Activated naive CD4-positive, alpha-beta T cell treated with anti-CD3 and anti-CD28 coated beads for 36 hours (primary cell): ENCODE measurements at regions not wholly inside any gene's neighbourhood (a gene's known extent, or its start where the extent isn't known, plus 50 kb on each side); places are given as distances from the start of the nearest gene placed in this dataset.

Source experiments
- CTCF ChIA-PET: fragments of 350-600 bp; sonication (Branson Sonifier 250); formaldehyde crosslinking; loops from one replicate; lab custom pipeline; 2021; ENCODE audit warnings: antibody characterized with exemption; lab: Charles Lee
- DNase-seq: peaks from one replicate; pipeline ENCODE4 v3.0.0-alpha.2; 2020
- H3K27ac Mint-ChIP-seq: one replicate; pipeline ENCODE4 v1.8.0; 2021; ENCODE audit warnings: mild to moderate bottlenecking, mixed read lengths
- H3K27me3 Mint-ChIP-seq: one replicate; pipeline ENCODE4 v1.8.0; 2021; ENCODE audit warnings: low read depth, mixed read lengths
- H3K36me3 Mint-ChIP-seq: one replicate; pipeline ENCODE4 v1.8.0; 2021; ENCODE audit warnings: low read depth, mixed read lengths
- H3K4me1 Mint-ChIP-seq: one replicate; pipeline ENCODE4 v1.8.0; 2021; ENCODE audit warnings: low read depth, mixed read lengths
- H3K4me3 Mint-ChIP-seq: one replicate; pipeline ENCODE4 v1.8.0; 2021; ENCODE audit warnings: mild to moderate bottlenecking, moderate library complexity, mixed read lengths
- H3K9me3 Mint-ChIP-seq: one replicate; pipeline ENCODE4 v1.8.0; 2021; ENCODE audit warnings: mixed read lengths
- intact Hi-C: fragments of 100-400 bp; cut with micrococcal nuclease; formaldehyde crosslinking; loops from one replicate; pipeline ENCODE4 v1.15.1; 2023

GRCh38 chr10:36256948-36257356, 614.9 kb upstream of the FZD8 start:
- CTCF ChIA-PET, result no interaction called here
- no peak overlapping the region for H3K27ac Mint-ChIP-seq
- no peak overlapping the region for H3K4me3 Mint-ChIP-seq
- no peaks in the 10 kb centered on the region for H3K36me3 Mint-ChIP-seq
- DNase-seq, result no peak
- no peaks in the 10 kb centered on the region for H3K9me3 Mint-ChIP-seq
- no peaks in the 10 kb centered on the region for H3K4me1 Mint-ChIP-seq
- H3K27me3 Mint-ChIP-seq, result no peaks in the 10 kb centered on the region
- intact Hi-C loops, result no loop called here

- H3K36me3 Mint-ChIP-seq, result no peaks in the 10 kb centered on the region
- no peaks in the 10 kb centered on the region for H3K27me3 Mint-ChIP-seq
- DNase-seq, result no peak
- no peaks in the 10 kb centered on the region for H3K4me1 Mint-ChIP-seq
- H3K9me3 Mint-ChIP-seq, result no peaks in the 10 kb centered on the region
- intact Hi-C loops, result no loop called here
- H3K27ac Mint-ChIP-seq, result no peak overlapping the region
- H3K4me3 Mint-ChIP-seq, result no peak overlapping the region
- CTCF ChIA-PET, result no interaction called here
Observed at GRCh38 chr10:36256166-36256565, 614.1 kb upstream of the FZD8 start.

DNA sequence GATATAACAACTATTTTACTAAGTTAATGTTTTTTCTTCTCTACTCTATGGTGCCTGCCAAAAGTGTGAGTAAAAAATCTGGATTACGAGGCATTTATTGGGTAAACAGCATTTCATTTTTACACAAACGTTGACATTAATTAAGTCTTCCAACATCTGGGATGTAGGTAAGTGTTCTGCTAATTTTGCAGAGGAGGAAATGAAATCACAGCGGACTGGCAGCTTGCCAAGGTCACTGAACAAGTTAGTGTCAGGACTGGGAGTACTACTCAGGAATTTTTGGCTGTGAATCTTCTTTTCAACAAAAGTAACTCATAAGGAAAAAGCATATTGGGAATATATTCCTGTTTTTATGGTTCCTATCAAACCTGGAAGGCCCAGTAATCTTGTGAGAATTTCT, 612.1 kb upstream of the FZD8 start:
- no peak overlapping the region for H3K27ac Mint-ChIP-seq
- no peaks in the 10 kb centered on the region for H3K4me1 Mint-ChIP-seq
- CTCF ChIA-PET, result no interaction called here
- H3K9me3 Mint-ChIP-seq, result no peaks in the 10 kb centered on the region
- H3K27me3 Mint-ChIP-seq, result no peaks in the 10 kb centered on the region
- H3K36me3 Mint-ChIP-seq, result no peaks in the 10 kb centered on the region
- intact Hi-C loops, result no loop called here
- no peak for DNase-seq
- H3K4me3 Mint-ChIP-seq, result no peak overlapping the region

DNA sequence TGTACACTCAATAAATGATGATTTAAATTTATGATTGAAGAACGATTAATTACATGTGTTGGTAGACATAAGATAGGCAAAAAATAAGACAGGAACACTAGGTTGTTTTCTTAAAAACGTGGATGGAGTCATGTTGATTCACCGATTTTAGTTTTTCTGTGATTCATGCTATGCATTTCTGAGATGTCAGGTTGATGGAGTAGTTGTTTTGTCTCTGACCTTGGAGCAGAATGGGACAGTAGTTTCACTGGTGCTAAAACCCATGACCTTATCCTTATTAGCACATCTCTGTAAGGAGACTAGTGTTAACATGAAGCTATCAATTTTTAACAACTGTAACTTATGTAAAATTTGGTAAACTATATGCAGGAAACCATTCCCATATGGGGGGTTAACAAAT, 611.6 kb upstream of the FZD8 start:
- no peak overlapping the region for H3K4me3 Mint-ChIP-seq
- no peaks in the 10 kb centered on the region for H3K4me1 Mint-ChIP-seq
- H3K27ac Mint-ChIP-seq, result no peak overlapping the region
- no peaks in the 10 kb centered on the region for H3K27me3 Mint-ChIP-seq
- H3K9me3 Mint-ChIP-seq, result no peaks in the 10 kb centered on the region
- H3K36me3 Mint-ChIP-seq, result no peaks in the 10 kb centered on the region
- DNase-seq, result no peak
- intact Hi-C loops, result no loop called here
- CTCF ChIA-PET, result no interaction called here

DNA sequence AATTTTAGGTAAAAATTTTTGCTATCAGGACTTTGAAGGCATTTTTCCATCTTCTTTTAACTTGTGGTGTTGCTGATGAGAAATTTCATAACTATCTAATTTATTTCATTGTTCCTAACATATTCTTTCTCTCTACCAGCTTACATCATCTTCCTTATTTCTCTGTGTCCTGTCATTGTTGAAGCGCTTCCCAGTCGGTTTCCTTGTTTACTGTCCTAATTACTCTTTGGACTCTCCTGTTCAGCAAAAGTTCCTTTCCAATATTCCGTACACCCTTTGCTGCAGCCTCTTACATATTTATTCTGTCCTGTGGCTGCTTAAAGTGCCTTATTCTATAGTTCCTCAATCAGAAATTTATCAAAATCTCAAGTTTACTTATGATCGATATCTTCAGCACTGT, 609.0 kb upstream of the FZD8 start:
- Mint-ChIP-seq H3K4me3 (no peak overlapping the region), H3K27ac (no peak overlapping the region), H3K27me3 (no peaks in the 10 kb centered on the region), H3K9me3 (no peaks in the 10 kb centered on the region), H3K4me1 (no peaks in the 10 kb centered on the region), H3K36me3 (no peaks in the 10 kb centered on the region)
- CTCF ChIA-PET, result no interaction called here
- no peak for DNase-seq
- intact Hi-C loops, result no loop called here

GRCh38 chr10:36248304-36248981, 606.3 kb upstream of the FZD8 start:
- Mint-ChIP-seq H3K36me3 (no peaks in the 10 kb centered on the region), H3K4me3 (no peak overlapping the region), H3K27me3 (no peaks in the 10 kb centered on the region), H3K9me3 (peaks cover 3% of the 10 kb centered on the region), H3K4me1 (no peaks in the 10 kb centered on the region), H3K27ac (no peak overlapping the region)
- no peak for DNase-seq
- CTCF ChIA-PET, result no interaction called here
- intact Hi-C loops, result no loop called here

DNA sequence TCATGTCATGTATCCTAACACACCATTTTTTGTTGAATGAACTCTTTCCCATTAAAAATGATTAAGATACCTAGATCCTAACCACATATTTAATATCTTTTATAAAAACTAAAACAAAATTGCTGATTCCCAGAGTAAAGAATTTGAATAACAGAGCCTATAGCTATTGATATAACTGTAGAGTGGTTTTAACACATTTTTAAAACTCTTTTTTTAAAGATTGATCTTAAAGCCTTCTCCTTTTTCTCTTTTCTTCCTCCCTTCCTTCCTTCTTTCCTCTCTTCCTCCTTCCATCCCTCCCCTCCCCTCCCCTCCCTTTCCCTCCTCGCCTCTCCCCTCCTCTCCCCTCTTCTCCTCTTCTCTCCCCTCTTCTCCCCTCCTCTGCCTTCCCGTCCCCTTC, 605.4 kb upstream of the FZD8 start:
- Mint-ChIP-seq H3K9me3 (peaks cover 8% of the 10 kb centered on the region), H3K27ac (no peak overlapping the region), H3K4me1 (no peaks in the 10 kb centered on the region), H3K36me3 (no peaks in the 10 kb centered on the region), H3K4me3 (no peak overlapping the region), H3K27me3 (no peaks in the 10 kb centered on the region)
- CTCF ChIA-PET, result no interaction called here
- intact Hi-C loops, result no loop called here
- DNase-seq, result no peak

GRCh38 chr10:36236931-36237330, 594.8 kb upstream of the FZD8 start:
- CTCF ChIA-PET, result no interaction called here
- no peaks in the 10 kb centered on the region for H3K36me3 Mint-ChIP-seq
- no peaks in the 10 kb centered on the region for H3K4me1 Mint-ChIP-seq
- DNase-seq, result no peak
- H3K27me3 Mint-ChIP-seq, result no peaks in the 10 kb centered on the region
- intact Hi-C loops, result no loop called here
- H3K4me3 Mint-ChIP-seq, result no peak overlapping the region
- H3K9me3 Mint-ChIP-seq, result peaks cover 13% of the 10 kb centered on the region
- no peak overlapping the region for H3K27ac Mint-ChIP-seq

- DNase-seq, result no peak
- H3K4me1 Mint-ChIP-seq, result no peaks in the 10 kb centered on the region
- H3K27me3 Mint-ChIP-seq, result no peaks in the 10 kb centered on the region
- no peaks in the 10 kb centered on the region for H3K36me3 Mint-ChIP-seq
- intact Hi-C loops, result no loop called here
- no peak overlapping the region for H3K27ac Mint-ChIP-seq
- peaks cover 13% of the 10 kb centered on the region for H3K9me3 Mint-ChIP-seq
- CTCF ChIA-PET, result no interaction called here
- H3K4me3 Mint-ChIP-seq, result no peak overlapping the region
Observed at GRCh38 chr10:36236341-36236740, 594.2 kb upstream of the FZD8 start.

- H3K9me3 Mint-ChIP-seq, result peaks cover 11% of the 10 kb centered on the region
- no peaks in the 10 kb centered on the region for H3K4me1 Mint-ChIP-seq
- H3K36me3 Mint-ChIP-seq, result no peaks in the 10 kb centered on the region
- intact Hi-C loops, result no loop called here
- CTCF ChIA-PET, result no interaction called here
- no peaks in the 10 kb centered on the region for H3K27me3 Mint-ChIP-seq
- no peak for DNase-seq
- H3K4me3 Mint-ChIP-seq, result no peak overlapping the region
- no peak overlapping the region for H3K27ac Mint-ChIP-seq
Observed at GRCh38 chr10:36232935-36233334, 590.8 kb upstream of the FZD8 start.

GRCh38 chr10:36224431-36224985, 582.4 kb upstream of the FZD8 start:
- Mint-ChIP-seq H3K36me3 (no peaks in the 10 kb centered on the region), H3K4me1 (no peaks in the 10 kb centered on the region), H3K9me3 (peaks cover 5% of the 10 kb centered on the region), H3K4me3 (no peak overlapping the region), H3K27ac (no peak overlapping the region), H3K27me3 (no peaks in the 10 kb centered on the region)
- intact Hi-C loops, result no loop called here
- no peak for DNase-seq
- CTCF ChIA-PET, result no interaction called here

GRCh38 chr10:36221101-36221500, 579.0 kb upstream of the FZD8 start:
- Mint-ChIP-seq H3K4me1 (no peaks in the 10 kb centered on the region), H3K9me3 (no peaks in the 10 kb centered on the region), H3K27ac (no peak overlapping the region), H3K36me3 (no peaks in the 10 kb centered on the region), H3K27me3 (no peaks in the 10 kb centered on the region), H3K4me3 (no peak overlapping the region)
- intact Hi-C loops, result no loop called here
- CTCF ChIA-PET, result interaction anchor here (0.6 kb wide), 1 partner anchor 475 kb away, joined by 3 read pairs; no protein-coding TSS in a partner anchor
- no peak for DNase-seq

GRCh38 chr10:36220151-36220550, 578.1 kb upstream of the FZD8 start:
- H3K36me3 Mint-ChIP-seq, result no peaks in the 10 kb centered on the region
- no peak for DNase-seq
- CTCF ChIA-PET, result no interaction called here
- no peaks in the 10 kb centered on the region for H3K27me3 Mint-ChIP-seq
- no peak overlapping the region for H3K27ac Mint-ChIP-seq
- H3K9me3 Mint-ChIP-seq, result no peaks in the 10 kb centered on the region
- intact Hi-C loops, result no loop called here
- no peak overlapping the region for H3K4me3 Mint-ChIP-seq
- no peaks in the 10 kb centered on the region for H3K4me1 Mint-ChIP-seq
